Cardiac septum (tissue), 1 donor: ENCODE measurements at regions not wholly inside any gene's neighbourhood (a gene's known extent, or its start where the extent isn't known, plus 50 kb on each side); places are given as distances from the start of the nearest gene placed in this dataset.

Source experiments
- DNase-seq: peaks from one replicate; pipeline ENCODE4 v3.0.0-alpha.2; 2020; ENCODE audit warnings: low spot score
- intact Hi-C: fragments of 100-400 bp; cut with DNase I; formaldehyde crosslinking; loops from one replicate; pipeline ENCODE4 v1.14.0; 2022
- donor health status: DM: no; HTN: no; CAD: no.

GRCh38 chrX:20418379-20419150 lies 151.9 kb upstream of the RPS6KA3 start:
- intact Hi-C loops = no loop called here
- no peak for DNase-seq

- intact Hi-C loops = no loop called here
- no peak for DNase-seq
Measured at GRCh38 chrX:20414762-20415445, 148.2 kb upstream of the RPS6KA3 start.

- intact Hi-C loops = no loop called here
- DNase-seq = no peak
Measured at GRCh38 chrX:20414066-20414465, 147.4 kb upstream of the RPS6KA3 start.

- intact Hi-C loops = no loop called here
- DNase-seq = no peak
Measured at GRCh38 chrX:20412871-20413486, 146.3 kb upstream of the RPS6KA3 start.

GRCh38 chrX:20410540-20410939 lies 143.8 kb upstream of the RPS6KA3 start:
- intact Hi-C loops = no loop called here
- no peak for DNase-seq

GRCh38 chrX:20409991-20410390 lies 143.3 kb upstream of the RPS6KA3 start:
- DNase-seq = no peak
- intact Hi-C loops = no loop called here

GRCh38 chrX:20402956-20403355 lies 136.2 kb upstream of the RPS6KA3 start:
- no peak for DNase-seq
- intact Hi-C loops = no loop called here

GRCh38 chrX:20399728-20400414 lies 133.2 kb upstream of the RPS6KA3 start:
- intact Hi-C loops = no loop called here
- no peak for DNase-seq

GRCh38 chrX:20397587-20397986 lies 130.9 kb upstream of the RPS6KA3 start:
- intact Hi-C loops = no loop called here
- DNase-seq = no peak

GRCh38 chrX:20394451-20394850 lies 127.7 kb upstream of the RPS6KA3 start:
- intact Hi-C loops = no loop called here
- no peak for DNase-seq

- intact Hi-C loops = no loop called here
- DNase-seq = no peak
Measured at GRCh38 chrX:20393944-20394343, 127.2 kb upstream of the RPS6KA3 start.

GRCh38 chrX:20388594-20388993 lies 121.9 kb upstream of the RPS6KA3 start:
- intact Hi-C loops = no loop called here

GRCh38 chrX:20383477-20383876 lies 116.8 kb upstream of the RPS6KA3 start:
- DNase-seq = no peak
- intact Hi-C loops = no loop called here

More at GRCh38 chrX:20388594-20388993, 121.9 kb upstream of the RPS6KA3 start:
- no peak for DNase-seq

GRCh38 chrX:20382518-20383297 lies 116.0 kb upstream of the RPS6KA3 start:
- intact Hi-C loops = no loop called here
- no peak for DNase-seq

- no peak for DNase-seq
- intact Hi-C loops = no loop called here
Measured at GRCh38 chrX:20382082-20382481, 115.4 kb upstream of the RPS6KA3 start.

- intact Hi-C loops = no loop called here
- no peak for DNase-seq
Measured at GRCh38 chrX:20378233-20378920, 111.7 kb upstream of the RPS6KA3 start.

GRCh38 chrX:20374900-20375438 lies 108.3 kb upstream of the RPS6KA3 start:
- intact Hi-C loops = no loop called here
- DNase-seq = no peak

GRCh38 chrX:20374450-20374849 lies 107.7 kb upstream of the RPS6KA3 start:
- DNase-seq = no peak
- intact Hi-C loops = no loop called here

- DNase-seq = no peak
- intact Hi-C loops = no loop called here
Measured at GRCh38 chrX:20373063-20373462, 106.4 kb upstream of the RPS6KA3 start.
